Epidermal melanocyte (primary cell): ENCODE measurements at regions not wholly inside any gene's neighbourhood (a gene's known extent, or its start where the extent isn't known, plus 50 kb on each side); places are given as distances from the start of the nearest gene placed in this dataset.
"Not testable (repeated sequence)": the region's sequence is repeated elsewhere in the genome, so short reads cannot be mapped to it uniquely, and the experiment has no call there.

Source experiments
- DNase-seq: peaks from one replicate; pipeline ENCODE4 v3.0.0; 2011; ENCODE audit warnings: low spot score; ENCODE audit not compliant: insufficient read length

DNA sequence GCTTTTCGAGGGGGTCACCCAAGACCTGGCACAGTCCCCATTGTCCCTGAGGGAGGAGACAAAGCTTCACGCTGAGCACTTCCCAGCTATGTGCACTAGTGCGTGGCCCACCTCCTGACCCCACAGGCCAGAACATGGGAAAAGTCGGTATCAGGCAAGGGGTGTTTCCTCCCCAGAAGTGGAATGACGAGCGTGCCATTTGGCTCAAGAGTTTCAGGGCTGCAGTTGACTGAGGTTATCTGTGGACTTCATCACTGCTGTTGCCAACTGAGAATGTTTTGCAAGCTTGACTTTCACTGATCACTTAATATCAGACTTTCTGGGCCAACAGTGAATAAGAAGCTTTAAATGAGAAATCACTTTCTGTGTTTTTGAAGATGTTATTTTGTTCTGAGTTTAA lies 137.0 kb upstream of the AFDN start:
- DNase-seq = no peak

- not testable (repeated sequence) for DNase-seq
These were observed 136.4 kb upstream of the AFDN start for GRCh38 chr6:167690167-167690922.

GRCh38 chr6:167690931-167691330 lies 135.8 kb upstream of the AFDN start:
- DNase-seq = no peak

GRCh38 chr6:167691533-167692312 lies 135.0 kb upstream of the AFDN start:
- no peak for DNase-seq

DNA sequence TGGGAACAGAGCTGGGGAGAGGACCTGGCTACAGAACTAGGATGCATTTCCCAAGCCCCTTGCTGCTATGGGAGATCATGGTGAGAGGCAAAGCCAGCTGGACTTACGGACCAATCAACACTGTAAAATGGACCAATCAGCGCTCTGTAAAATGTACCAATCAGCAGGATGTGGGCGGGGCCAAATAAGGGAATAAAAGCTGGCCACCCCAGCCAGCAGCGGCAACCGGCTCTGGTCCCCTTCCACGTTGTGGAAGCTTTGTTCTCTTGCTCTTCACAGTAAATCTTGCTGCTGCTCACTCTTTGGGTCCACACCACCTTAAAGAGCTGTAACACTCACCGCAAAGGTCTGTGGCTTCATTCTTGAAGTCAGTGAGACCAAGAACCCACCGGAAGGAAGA lies 133.2 kb upstream of the AFDN start:
- DNase-seq = not testable (repeated sequence)

DNA sequence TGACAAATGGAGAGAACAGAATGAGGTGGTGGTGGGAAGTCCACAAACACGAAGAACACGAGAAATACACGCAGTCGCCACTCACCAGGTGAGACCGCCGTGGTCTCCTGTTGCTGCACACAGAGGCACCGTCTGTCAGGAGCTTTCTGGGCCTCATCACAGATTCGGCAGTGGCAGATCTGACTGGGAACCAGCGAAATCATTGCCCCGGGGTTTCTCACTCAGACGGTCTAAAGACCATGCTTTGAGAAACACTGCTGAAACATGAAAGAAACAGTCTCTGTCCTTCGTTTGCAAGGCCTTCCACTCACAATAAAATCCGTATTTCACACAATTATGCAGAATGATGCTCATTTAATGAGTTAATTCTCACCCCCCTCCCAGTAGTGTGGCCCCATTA lies 130.9 kb upstream of the AFDN start:
- DNase-seq = no peak

DNA sequence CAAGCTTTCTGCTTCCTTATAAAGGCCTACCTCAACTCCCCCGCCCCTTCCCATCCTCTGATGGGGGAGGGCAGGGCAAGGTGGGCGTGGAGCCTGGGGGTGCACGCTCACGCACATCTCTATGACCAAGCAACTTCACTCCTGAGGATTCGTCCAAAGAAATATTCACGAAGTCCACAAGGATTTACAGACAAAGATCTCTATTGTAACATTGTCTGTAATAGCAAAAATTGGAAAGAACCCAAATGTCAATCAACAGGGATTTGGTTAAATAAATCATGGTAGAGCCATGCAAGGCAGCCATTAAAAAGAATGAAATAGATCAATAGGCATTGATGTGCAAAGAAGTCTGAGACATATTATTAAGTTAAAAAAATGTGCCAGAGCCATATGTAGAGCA lies 130.4 kb upstream of the AFDN start:
- DNase-seq = no peak

DNA sequence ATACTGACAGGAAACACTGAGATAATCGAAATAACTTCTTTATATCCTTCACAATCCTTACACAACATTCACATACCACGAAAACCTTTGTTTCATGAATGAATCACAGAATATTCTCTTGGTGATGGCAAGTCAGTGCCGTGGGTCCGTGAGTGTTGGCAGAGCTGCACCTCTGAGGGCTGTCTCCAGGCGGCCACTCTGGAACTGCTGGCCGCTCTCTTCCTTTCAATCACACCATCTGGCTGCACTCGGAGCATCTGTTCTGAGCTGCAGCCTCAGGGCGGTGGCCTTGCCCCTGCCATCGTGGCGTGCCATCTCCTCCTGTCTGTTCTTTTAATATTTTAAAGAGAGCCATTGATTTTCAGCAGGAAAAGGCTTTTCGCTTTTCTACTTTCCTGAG lies 129.4 kb upstream of the AFDN start:
- no peak for DNase-seq

- DNase-seq = no peak
These were observed 128.2 kb upstream of the AFDN start for GRCh38 chr6:167698540-167698939.

DNA sequence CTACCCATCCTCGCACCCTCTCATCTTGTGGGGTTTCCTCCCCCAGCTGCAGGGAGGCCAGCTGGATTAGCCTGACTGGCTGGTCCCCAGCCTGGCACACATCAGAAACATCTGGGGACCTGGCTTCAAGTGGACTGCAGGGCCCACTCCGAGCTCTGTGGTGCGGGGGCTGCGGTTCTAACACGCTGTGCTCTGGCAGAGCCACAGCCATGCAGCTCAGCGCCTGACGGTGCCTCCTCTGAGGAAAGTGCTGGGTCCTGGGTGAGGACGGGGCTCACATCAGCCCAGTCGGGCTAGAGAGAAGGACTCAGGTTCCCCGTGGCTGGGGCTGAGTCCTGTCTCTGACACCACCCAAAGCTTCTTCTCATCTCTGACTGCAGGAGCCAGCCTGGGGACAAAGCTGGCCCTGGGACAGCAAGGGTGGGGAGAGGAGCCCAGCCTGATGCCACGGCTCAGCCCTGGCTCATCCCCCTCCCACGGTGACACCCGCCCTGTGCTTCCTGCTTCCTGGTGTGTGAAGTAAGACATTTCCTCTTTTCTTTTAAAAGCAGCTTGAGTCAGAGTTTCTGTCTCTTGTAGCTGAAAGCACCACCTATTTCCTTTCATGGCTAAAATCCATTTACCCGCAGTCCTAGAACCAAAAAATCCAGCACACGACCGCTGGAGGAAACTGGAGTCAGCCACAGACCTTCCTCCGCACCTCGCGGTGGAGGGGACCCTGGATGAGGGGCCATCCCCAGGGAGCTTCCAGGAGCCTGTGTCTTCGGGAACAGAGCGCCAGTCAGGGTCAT lies 127.4 kb upstream of the AFDN start:
- DNase-seq = no peak

GRCh38 chr6:167700199-167700598 lies 126.5 kb upstream of the AFDN start:
- DNase-seq = no peak

DNA sequence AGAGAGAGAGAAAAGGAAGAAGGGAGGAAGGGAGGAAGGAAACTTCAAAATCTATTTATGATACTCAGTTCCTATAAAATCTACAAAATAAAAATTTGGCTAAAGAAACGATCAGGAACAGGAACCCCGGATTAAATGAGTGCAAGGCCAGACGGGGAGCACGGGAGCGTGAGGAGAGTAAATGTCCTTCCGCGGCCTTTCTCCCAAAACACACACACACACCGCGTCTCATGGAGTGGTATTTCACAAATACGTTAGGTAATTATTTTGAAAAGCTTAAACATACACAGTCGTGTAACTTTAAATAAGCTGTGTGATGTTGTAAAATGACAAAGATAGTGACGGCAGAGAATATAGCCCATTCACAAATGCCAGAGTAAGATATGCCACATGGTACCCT lies 125.7 kb upstream of the AFDN start:
- DNase-seq = no peak

DNA sequence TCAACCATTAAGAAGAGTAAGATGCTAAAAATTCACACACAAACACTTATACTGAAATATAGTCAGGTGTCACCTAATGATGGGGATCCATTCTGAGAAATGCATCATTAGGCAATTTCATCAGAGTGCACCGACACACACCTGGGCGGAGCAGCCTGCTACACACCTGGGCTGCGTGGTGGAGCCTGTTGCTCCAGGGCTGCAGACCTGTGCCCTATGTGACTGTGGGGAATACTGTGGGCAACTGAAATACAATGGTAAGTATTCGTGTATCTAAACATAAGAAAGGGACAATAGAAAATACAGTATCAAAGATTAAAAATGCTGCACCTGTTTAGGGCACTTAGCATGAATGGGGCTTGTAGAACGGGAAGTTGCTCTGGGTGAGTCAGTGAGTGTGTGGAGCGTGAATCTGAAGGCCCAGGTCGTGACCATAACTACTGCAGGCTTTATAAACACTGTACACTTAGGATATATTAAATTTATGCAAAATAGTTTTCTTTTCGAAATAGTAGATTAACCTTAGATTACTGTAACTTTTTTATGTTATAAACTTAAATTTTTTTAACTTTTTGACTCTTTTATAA lies 124.4 kb upstream of the AFDN start:
- DNase-seq = no peak

GRCh38 chr6:167703347-167703746 lies 123.4 kb upstream of the AFDN start:
- no peak for DNase-seq

- no peak for DNase-seq
These were observed 122.9 kb upstream of the AFDN start for GRCh38 chr6:167703781-167704180.

- no peak for DNase-seq
These were observed 122.3 kb upstream of the AFDN start for GRCh38 chr6:167704396-167704901.

- no peak for DNase-seq
These were observed 121.4 kb upstream of the AFDN start for GRCh38 chr6:167705211-167705750.

DNA sequence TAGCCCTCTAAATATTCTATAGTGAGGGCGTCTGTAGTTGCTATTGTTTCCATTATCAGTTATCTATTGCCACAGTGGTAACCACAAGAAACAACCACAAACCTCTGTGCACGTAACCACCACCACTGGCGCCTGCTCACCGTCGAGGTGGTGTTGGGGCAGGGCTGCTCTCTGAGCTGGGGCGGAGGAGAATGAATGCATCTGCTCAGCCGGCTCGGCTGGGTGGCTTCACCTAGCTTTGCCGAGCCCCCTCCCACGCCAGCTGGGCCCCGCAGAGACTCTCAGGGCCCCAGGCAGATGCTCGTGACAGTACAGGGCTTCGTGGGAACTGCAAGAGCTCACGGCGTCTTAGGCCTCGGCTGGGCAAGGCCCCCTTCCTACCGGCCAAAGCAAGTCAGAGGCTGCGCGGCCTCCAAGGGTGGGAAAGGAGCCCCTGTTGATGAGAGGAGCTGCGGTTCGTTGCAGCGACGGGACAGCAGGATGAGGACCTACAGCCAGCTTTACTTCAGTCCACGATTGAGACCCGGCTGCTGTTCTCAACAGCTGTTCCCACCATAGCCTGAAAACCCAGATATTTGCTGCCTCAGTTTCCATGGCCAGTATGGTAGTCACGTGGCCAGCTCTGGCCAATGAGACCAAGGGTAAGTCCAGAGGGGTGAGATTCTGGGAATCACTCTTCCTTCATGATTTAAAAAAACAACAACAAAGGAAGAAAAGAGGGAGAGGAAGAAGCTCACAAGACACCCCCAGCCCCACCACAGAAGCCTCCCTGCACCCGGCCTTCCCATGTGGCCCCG lies 120.2 kb upstream of the AFDN start:
- DNase-seq = no peak

DNA sequence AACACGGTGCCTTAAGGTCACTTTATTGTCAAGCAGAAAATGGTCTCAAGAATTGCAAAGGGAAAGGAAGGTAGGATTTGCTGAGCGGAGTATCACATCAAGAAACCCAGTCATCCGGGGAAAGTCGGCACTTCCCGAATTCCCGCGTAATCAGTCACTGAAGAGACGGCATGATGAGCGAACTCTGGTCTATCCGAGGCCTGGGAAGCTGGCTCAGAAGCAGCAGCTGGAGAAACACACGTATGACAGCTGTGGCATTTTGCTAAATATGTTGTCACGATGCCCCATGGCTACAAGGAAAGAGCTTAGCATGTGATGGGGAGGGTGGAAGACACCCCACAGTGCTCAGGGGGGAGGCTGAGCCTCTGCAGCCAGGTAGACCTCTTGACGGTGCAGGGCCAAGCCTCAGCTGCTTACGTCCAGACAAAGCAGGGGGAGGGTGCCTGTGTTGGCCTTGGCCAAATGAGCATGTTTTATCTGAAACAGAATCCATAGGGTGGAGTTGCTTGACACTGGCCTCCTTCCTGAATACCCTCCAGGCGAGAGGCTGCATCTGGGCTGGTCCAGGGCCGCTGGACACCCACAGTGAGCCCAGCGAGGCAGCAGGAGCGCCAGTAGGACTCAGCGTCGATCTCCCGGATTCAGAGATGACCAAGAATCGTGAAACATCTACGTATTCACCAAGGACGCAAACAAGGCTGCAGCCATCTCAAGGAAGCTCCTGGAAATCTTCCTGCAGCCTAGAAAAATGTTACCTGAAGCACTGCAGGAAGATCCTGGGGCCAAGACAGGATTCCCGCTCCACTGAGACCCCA lies 118.8 kb upstream of the AFDN start:
- no peak for DNase-seq
